22Rv1 (cell line): ENCODE measurements at regions not wholly inside any gene's neighbourhood (a gene's known extent, or its start where the extent isn't known, plus 50 kb on each side); places are given as distances from the start of the nearest gene placed in this dataset.

Source experiments
- H3K27ac ChIP-seq: fragments of 450-650 bp; 2 replicates; pipeline ENCODE4 v1.5.1; 2017
- ZFX ChIP-seq: fragments of 450-650 bp; IDR thresholded peaks from 2 replicates; pipeline ENCODE4 v1.6.1; 2017; ENCODE audit warnings: antibody characterized with exemption, borderline replicate concordance
- TF ChIP-seq, protein P1 (sequence below): fragments of 450-650 bp; IDR thresholded peaks from 2 replicates; pipeline ENCODE4 v1.5.1; 2017; ENCODE audit warnings: mild to moderate bottlenecking

DNA sequence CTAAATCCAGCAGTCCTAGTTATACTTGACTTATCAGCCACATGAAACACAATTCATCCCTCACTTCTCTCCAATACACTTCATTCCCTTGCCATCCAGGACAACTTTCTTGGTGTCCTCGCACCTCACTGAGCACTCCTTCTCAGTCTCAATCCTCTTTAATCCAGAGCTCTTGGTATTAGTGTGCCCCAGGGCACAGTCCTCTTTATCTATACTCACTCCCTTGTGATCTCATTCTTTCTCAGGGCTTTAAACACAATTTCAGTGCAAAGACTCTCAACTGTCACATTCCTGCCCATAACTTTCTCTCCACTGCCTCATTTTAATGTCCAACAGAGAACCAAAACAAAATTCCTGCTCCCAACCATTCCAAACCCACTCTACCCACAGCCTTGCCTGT is 60.8 kb upstream of the SPOPL start:
- H3K27ac ChIP-seq = no peak overlapping the region
- TF ChIP-seq, protein P1, sequence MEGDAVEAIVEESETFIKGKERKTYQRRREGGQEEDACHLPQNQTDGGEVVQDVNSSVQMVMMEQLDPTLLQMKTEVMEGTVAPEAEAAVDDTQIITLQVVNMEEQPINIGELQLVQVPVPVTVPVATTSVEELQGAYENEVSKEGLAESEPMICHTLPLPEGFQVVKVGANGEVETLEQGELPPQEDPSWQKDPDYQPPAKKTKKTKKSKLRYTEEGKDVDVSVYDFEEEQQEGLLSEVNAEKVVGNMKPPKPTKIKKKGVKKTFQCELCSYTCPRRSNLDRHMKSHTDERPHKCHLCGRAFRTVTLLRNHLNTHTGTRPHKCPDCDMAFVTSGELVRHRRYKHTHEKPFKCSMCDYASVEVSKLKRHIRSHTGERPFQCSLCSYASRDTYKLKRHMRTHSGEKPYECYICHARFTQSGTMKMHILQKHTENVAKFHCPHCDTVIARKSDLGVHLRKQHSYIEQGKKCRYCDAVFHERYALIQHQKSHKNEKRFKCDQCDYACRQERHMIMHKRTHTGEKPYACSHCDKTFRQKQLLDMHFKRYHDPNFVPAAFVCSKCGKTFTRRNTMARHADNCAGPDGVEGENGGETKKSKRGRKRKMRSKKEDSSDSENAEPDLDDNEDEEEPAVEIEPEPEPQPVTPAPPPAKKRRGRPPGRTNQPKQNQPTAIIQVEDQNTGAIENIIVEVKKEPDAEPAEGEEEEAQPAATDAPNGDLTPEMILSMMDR = no peak
- no peak for TF ChIP-seq ZFX

GRCh38 chr2:138441916-138442315 is 59.7 kb upstream of the SPOPL start:
- TF ChIP-seq, protein P1 = no peak
- no peak overlapping the region for H3K27ac ChIP-seq

GRCh38 chr2:138444411-138444810 is 57.2 kb upstream of the SPOPL start:
- H3K27ac ChIP-seq = no peak overlapping the region
- TF ChIP-seq, protein P1 = no peak
- TF ChIP-seq ZFX = no peak

DNA sequence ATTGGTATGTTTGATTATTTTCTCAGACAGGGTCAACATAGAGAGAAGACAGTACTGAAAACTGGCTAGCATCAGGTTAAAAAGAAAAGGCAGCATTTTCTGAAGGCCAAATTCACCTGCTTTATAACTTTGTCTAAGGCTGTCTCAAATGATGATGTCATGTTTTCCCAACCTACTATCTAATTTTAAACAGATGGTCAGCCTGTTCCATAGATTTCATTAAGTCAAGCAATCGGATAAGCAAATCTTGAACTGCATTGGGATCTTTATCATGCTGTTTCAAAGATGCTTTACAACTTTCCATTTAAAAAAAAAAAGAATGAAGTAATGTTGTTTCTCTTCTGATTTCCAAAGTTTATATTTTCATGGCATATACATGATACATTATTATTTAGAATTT is 56.3 kb upstream of the SPOPL start:
- H3K27ac ChIP-seq = no peak overlapping the region
- no peak for TF ChIP-seq ZFX
- TF ChIP-seq, protein P1 = no peak

DNA sequence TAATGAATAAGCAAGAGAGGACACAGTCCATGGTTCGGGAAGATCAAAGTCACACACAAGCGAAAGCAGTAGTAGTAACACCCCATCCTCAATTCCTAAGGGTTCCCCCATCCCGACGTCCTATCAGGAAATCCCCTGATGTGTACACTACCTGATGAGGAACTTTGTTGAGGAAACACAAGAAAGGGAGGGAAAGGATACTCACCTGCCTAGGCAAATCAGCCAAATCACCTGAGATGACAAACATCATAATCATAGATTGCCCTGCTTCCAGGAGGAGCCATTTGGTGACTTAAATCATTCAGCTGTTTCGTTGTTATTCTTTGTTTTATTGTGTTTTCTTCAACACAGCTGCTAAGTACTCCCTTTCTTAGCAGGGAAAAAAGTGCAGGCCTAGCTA is 55.5 kb upstream of the SPOPL start:
- no peak overlapping the region for H3K27ac ChIP-seq
- TF ChIP-seq, protein P1 = no peak
- TF ChIP-seq ZFX = no peak

GRCh38 chr2:138447889-138448570 is 53.5 kb upstream of the SPOPL start:
- H3K27ac ChIP-seq = no peak overlapping the region
- no peak for TF ChIP-seq ZFX
- TF ChIP-seq, protein P1 = no peak
